HG02885 (cell line): ENCODE measurements at regions not wholly inside any gene's neighbourhood (a gene's known extent, or its start where the extent isn't known, plus 50 kb on each side); places are given as distances from the start of the nearest gene placed in this dataset.
"Not testable (repeated sequence)": the region's sequence is repeated elsewhere in the genome, so short reads cannot be mapped to it uniquely, and the experiment has no call there.

ENCODE experiments used
- ATAC-seq: cut with Tn5 transposase; IDR thresholded peaks from one replicate; pipeline ENCODE4 v1.9.1; 2021; ENCODE audit warnings: mild to moderate bottlenecking; ENCODE audit not compliant: unreplicated experiment, poor library complexity

DNA sequence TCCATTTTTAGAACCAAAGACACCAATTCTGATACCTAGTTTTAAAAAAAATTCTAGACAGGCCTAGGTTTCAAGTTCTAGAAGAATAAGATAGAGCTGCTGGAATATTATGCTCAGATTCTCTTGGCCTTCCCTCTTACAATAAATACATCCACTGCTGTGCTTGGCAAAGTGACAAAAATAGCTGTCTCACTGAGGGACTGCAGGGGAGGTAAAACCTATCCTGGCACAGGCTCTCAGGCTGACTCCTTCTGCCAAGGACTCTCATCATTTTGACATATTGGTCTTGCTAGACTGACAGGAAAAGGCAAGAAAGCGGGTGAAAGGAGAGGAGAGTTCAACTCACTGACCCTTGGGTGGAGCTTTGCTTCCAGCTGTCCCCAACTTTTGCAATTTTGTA, 197.0 kb upstream of the LHX8 start:
- ATAC-seq = no peak

DNA sequence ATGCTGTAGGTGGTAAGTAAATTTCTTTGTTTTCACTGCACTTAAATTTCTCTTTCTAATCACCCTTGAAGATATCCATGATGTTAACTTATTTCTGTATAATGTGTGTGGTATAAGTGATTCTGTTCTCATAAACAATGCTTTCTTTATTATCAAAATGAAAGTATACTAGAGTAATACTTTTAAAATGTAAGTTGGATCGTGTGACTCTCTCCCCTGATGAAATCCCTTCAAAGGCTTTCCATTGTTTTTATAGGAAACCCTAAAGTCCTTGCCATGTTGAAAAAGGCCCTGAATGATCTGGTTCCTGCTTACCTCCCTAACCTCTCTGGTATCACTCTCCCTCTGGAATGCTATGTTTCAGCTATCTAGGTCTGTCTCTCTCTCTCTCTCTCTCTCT, 191.1 kb upstream of the LHX8 start:
- ATAC-seq = no peak

DNA sequence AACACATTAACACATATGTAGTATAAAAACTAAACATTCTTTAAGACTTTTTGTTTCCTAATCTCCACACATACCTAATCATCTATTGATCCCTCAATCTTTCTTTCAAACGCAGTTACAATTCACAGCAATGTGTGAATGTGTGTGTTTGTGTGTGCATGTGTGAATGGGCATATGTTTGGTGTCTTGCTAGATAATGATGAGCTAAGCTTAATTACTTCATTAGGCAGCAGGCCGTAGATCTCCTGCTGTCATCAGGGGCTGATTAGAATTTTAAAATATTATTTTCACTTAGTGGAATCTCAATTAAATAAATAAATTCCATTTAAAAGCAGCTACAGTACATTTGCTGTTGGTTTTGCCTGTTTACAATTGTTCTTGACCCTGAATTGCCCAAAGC, 187.8 kb upstream of the LHX8 start:
- no peak for ATAC-seq

DNA sequence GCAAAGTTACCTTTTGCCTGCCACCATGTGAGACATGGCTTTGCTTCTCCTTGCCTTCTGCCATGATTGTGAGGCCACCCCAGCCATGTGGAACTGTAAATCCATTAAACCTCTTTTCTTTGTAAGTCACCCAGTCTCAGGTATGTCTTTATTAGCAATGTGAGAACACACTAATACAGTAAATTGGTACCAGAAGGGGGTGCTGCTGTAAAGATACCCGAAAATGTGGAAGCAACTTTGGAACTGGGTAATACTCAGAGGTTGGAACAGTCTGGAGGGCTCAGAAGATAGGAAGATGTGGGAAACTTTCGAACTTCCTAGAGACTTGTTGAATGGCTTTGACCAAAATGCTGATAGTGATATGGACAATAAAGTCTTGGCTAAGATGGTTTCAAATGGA, 184.8 kb upstream of the LHX8 start:
- ATAC-seq = not testable (repeated sequence)

DNA sequence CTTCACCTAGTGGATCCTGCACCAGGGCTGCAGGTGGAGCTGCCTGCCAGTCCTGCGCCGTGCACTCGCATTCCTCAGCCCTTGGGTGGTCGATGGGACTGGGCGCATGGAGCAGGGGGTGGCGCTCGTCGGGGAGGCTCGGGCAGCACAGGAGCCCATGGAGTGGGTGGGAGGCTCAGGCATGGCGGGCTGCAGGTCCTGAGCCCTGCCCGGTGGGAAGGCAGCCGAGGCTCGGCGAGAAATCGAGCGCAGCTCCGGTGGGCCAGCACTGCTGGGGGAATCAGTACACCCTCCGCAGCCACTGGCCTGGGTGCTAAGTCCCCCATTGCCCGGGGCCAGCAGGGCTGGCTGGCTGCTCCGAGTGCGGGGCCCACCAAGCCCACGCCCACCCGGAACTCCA, 182.2 kb upstream of the LHX8 start:
- ATAC-seq = not testable (repeated sequence)

DNA sequence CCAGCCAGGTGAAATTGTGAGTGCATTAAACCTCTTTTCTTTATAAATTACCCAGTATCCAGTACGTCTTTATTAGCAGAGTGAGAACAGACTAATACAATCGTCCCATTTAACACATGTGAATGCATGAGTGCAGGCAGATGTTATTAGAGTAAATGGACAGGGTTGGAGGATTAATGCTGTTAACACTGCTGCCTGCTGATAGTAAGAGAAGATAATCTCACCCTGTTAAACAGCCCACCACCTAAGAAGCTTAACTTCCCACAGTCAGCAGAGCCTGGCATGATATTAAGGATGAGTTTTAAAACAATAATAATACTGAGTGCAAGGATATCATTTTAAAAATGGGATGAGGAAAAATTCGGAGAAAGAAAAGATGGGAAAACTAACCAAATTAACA, 181.4 kb upstream of the LHX8 start:
- no peak for ATAC-seq

DNA sequence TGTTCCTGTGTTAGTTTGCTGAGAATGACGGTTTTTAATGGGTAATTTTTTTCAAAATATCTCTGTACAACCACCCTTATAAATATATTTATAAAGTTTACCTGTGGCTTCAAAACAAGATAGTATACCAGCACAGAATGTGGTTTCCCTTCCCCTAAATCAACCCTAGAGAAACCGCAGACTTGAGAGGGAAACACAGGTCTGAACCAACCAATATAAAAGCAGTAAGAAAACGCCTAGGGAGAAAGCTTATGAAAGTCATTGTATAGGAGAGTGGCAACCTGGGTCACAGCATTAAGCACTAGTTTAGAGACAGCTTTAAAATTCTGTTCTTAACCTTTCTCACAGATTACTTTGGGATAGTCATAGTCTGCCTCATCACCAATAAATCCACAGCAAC, 180.6 kb upstream of the LHX8 start:
- no peak for ATAC-seq

DNA sequence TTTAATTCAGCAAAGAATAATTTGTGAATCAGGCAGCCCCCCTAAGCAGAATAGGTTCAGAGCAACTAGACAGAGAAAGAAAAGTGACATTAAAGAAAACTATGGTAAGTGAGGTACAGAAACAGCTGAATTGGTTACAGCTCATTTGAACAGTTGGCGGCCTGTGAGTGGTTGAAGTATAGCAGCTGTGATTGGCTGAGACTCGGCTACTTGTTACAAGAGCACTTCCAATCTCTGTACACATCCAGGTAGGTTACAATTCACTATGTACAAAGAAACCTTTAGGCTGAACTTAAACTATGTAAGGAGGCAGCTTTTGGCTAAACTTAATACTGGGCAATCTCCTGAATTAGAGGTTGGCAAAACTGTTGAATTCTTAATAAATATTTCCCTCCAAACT, 171.1 kb upstream of the LHX8 start:
- ATAC-seq = no peak

DNA sequence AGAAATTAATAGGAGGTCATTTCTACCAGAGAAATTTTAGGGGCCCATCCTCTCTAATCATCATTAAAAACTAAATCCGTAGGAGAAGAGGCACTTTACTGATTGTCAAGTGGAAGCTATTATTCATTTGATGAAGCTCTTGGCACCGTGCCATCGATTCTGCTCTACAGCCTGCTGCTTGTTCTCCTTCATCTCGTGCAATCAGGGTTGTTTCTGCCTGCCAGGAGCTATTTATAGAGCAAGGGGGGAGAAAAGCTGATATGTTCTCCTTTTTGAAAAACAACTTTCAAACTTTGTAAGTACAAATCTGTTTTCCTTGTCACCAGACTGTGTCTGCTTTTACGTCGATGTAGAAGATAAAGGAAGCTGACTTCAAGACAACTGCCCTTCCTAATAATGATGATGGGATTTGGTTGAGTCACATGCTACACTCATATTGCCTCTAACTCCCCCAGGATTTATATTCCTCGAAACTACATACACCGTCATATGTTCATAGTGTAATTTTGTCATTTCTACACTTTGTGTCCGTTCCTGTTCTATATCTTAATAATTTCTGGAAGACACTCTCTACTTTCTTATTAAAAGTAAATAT, 169.6 kb upstream of the LHX8 start:
- ATAC-seq = no peak

DNA sequence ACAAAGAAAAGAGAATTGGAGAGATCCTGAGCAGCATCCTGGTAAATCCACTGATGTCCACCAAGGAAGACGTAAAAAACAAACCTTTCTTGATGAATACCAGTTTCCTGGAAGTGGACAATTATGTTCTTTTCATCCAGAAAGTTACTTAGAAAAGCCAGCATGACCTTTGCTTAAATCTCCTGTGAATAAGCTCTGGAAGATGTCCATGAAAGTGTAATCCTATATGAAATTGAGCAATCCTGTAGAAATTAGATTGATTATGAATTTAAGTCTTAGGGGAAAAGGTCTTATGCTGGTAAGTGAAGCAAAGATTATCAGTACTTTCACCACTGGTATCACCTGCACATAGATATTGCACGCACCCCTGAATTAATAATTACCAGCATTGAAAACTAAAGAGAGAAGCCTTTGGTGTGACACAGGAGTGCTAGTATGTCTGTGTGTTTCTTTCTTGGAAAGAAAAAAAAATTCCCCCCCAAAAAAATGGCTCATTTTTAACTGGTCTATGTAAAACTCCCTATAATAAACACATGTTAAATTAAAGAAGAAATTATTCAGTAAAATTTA, 164.5 kb upstream of the LHX8 start:
- no peak for ATAC-seq

DNA sequence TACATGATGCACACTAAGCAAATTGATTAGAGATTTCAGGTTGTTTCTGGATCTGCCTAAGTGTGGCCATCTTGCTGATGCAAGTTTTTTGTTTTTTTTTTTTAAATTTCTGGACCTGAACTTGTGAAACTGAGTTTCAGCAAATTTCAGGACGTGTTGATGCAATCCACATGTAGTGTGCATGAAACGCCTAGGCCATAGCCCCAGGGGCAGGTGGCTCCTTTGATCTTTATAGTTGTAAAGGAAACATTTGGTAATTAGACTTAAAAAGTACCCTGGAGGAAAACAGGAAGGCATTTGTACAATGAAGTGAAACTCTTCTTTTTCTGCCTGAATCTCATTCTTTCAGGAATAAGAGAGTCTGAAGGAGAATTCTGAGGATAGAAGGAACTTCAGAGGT, 162.2 kb upstream of the LHX8 start:
- no peak for ATAC-seq

DNA sequence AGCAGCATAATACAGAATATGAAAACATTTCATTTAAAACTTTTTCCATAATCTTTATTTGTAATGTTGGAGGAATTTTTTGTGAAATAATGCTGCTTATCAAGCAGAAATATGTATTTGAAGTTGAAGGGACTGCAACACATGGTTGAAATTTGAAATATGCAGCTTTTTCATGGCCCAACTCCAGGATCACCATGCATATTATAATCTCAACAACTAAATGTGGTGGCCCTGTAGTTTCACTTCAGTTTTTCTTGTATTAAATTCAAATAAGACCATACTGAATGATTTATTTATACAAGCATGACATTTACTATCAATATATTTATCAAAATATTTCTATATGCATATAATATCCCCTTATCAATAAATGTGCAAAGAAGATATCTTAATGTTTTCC, 157.7 kb upstream of the LHX8 start:
- ATAC-seq = no peak

DNA sequence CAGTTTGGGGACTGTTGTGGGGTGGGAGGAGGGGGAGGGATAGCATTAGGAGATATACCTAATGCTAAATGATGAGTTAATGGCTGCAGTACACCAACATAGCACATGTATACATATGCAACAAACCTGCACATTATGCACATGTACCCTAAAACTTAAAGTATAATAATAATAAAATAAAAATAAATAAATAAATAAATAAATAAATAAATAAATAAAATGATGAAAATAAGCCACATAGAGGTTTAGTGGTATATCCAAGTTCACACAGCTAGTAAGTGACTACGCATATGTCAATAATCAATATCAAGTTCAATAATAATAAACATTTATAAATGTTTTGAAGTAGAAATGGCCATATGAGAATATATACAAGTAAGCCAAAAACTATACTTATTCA, 141.7 kb upstream of the LHX8 start:
- not testable (repeated sequence) for ATAC-seq

DNA sequence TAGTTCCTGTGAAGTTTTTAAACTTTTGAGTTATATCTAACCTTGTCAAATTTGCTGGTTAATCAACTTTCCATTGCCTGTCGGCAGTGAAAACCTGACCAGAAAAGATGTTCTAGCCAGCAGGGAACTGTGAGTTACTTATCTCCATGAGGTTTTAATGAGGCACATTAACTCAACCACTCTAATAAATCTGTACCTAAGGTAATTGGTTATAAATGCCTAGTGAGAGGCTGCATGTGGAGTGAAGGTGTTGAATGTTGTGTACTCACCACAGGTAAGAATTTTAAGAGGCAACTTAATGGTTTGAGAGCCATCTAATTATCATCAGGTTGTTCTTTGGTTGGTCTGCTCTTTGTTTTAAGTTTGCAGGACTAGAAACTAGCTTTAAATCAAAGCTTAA, 138.4 kb upstream of the LHX8 start:
- no peak for ATAC-seq

DNA sequence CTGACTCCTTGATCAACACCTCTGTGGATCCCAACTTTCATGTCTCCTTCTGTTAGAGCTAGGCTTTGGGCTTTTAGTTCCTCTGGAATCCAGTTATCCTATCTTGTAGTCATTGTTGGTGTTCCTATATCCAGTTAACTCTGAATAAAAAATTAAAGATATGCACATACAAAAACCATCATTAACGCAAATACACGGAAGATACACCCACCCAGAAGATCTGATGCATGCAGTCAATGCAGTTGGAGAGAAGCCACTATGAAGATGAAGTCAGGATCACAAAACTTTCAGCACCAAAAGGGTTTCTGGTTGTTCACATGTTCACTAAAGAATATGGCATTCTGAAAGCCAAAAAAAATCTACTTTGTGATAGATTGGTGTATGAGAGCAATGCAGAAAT, 123.6 kb upstream of the LHX8 start:
- ATAC-seq = no peak

DNA sequence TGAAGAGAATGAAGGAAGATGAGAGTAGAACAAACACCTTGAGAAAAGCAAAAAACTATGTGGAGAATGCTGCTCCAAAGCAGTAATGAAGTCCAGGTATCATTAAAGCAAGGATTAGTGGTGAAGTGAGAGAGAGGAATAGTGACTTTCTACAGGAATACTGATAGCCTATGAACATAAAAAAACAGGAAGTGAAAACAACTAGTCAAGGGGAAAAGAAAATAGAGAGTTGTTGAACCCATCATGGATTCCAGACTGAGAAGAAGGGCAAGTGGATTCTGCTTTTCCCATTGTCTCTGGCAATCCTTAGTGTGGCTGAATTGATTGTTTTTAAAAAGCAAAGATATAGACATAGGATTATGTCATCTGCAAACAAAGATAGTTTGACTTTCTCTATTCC, 119.9 kb upstream of the LHX8 start:
- ATAC-seq = no peak

DNA sequence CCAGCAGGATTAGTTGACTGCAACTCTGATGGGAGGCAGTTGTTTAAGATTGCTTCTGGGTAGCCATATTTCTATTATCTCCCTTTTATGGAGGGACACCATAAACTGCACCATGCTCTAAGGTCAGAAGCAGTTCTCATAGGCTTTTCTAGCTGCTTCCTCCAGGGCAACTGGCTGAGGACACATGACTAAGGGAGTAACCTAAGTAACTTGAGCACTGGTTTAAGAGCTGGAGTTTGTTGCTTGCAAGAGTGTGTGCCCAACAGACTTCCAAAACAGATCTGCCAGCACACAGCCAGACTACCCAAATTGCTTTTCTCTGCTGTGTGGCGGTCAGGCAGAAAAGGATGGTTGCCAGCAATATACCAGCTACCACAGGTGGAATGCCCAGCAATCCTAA, 111.2 kb upstream of the LHX8 start:
- no peak for ATAC-seq

DNA sequence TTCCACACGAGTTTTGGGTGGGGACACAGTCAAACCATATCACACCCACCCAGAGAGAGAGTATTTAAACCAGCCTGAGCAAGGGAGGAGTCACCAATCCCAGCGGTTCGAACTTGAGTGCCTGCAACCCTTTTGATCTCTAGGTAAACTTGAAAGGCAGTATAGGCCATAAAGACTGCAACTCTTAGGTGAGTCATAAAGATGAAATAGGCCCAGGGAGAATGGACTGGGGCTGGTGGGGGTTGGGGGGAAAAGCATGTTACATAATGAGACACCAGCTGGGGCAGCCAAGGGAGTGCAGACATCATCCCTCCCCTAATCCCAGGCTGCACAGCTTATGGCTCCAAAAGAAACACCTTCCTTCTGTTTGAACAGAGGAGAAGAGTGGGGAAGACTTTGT, 99.8 kb upstream of the LHX8 start:
- ATAC-seq = no peak

DNA sequence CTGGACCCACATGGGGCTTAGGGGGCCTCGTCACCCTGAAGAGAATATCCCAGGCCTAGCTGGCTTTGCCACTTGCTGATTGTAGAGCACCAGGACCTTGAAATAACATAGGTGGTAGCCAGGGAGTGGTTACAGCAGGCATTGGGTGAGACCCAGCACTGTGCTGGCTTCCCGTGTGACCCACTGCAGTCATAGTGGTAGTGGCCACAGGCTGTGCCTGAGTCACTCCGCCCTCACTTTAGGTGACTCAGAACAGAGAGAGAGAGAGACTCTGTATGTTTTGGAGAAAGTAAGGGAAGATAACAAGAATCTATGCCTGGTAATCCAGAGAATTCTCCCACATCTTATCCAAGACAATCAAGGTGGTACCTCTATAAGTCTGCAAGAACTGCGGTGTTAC, 98.7 kb upstream of the LHX8 start:
- no peak for ATAC-seq

DNA sequence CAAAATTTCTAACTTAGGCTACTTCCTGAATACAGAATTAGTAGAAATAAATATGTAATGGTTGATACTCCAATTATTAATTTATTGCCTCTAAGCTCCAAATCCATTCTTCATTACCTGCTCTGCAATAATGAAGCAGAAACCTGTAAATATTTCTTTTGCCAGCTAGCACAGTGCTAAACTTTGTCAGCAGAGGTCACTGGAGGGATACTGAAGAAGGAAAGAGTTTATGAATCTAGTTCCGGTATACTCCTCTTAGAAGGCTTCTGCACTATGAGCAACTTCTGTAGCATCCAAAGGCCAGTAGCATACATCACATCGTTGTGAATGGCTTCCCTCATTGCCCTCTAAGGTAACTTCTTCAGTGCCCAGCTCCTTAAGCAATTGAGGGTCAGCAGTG, 81.0 kb upstream of the LHX8 start:
- ATAC-seq = no peak

DNA sequence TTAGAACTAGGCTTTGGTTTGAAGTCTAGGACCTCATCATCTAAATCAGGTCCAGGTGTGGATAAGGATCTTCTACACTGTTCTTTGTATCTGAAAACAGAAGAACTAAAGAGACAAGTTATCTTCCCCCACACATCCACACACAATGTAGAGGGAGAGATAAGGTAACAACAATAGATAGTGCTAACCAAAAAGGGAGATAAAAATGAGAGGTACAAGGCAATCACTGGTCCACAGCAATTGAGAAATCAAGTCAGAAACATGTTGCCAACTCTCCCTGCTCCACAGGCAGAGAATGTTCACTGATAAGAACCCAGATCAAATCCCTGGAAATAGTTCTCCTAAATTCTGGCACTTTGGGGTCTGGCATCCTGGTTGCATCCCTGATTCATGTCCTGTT, 75.8 kb upstream of the LHX8 start:
- ATAC-seq = no peak

DNA sequence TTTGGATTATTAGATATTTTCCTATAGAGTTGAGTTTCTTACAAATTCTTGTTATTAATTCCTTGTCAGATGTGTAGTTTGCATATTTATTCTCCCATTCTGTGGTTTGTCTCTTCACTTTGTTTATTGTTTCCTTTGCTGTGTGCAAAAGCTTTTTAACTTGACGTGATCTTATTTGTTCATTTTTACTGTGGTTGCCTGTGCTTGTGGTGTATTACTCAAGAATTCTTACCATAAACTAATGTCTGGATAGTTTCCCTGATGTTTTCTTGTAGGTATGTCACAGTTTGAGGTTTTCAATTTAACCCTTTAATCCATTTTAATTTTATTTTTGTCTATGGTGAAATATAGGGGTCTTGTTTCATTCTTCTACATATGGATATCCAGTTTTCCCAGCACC, 72.1 kb upstream of the LHX8 start:
- ATAC-seq = no peak

DNA sequence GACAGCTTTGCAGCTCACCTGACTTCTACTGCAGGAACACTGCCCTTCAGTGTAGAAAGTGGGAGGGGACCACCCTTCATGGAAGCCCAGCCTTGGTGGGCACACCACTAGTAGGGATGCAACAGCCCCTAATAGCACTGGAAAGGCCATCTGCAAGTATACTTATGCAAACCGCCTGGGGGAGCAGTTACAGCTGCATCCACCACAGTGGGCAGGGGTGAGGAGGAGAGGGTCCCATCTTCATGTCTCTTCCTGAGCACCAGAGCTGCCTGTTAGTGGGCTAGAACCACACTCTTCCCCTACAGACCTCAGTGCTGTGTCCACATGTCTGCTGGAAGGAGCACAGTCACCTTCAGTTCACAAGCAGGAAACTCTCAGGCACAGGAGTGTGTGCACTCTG, 66.2 kb upstream of the LHX8 start:
- no peak for ATAC-seq
